GM10266 (cell line): ENCODE measurements at regions not wholly inside any gene's neighbourhood (a gene's known extent, or its start where the extent isn't known, plus 50 kb on each side); places are given as distances from the start of the nearest gene placed in this dataset.

Experiments
- DNase-seq: peaks from one replicate; pipeline ENCODE4 v3.0.0; 2012; ENCODE audit errors: extremely low spot score
- CTCF ChIP-seq: IDR thresholded peaks from 2 replicates; pipeline ENCODE4 v1.5.1; 2012; ENCODE audit warnings: mild to moderate bottlenecking, low read depth; ENCODE audit not compliant: control insufficient read depth, insufficient read depth; ENCODE audit errors: missing control alignments

GRCh38 chr10:101291331-101292193 lies 62.3 kb upstream of the LBX1 start:
- DNase-seq = peak; percentile 83
- TF ChIP-seq CTCF = peak; percentile 55

DNA sequence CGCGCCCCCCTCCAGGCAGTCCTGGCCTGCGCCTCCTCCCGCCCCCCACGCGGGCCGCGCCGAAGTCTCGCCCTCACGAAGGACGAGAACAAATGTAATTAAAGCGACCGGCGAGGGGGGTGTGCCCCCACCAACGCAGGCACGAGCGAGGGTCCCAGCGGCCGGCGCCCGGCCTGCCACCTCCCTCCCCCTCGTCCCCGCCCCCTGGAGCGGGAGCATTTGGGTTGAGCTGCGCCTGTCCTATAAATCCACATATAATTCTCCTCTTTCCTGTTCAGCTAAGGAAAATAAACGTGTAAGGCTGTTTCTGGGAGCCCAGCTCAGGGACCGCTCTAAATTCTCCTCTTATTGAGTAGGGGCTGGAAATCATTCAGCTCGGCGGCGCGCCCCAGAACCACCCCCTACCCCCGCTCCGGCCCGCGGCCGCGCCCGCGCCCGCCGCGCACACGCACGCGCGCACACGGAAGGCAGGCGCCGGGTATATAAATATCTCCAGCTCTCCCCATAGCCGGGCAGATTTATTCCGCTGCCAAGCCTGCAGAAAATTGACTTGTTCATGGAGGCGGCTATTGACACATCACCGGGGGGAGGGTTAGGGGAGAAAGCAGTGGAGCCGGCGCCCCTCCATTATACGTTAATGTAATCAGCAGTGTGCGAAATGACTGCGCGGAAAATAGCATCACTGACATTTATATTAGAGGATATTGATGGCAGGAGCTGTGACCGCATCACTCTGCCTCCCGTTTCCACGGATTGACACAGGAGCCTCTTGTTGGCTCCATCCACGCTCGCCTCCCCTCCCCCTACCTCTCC lies 61.6 kb upstream of the BTRC start:
- no peak for TF ChIP-seq CTCF
- DNase-seq = no peak

GRCh38 chr10:101293007-101293723 lies 60.8 kb upstream of the BTRC start:
- no peak for TF ChIP-seq CTCF
- no peak for DNase-seq

- TF ChIP-seq CTCF = no peak
- no peak for DNase-seq
Observed at GRCh38 chr10:101294109-101294508, 59.9 kb upstream of the BTRC start.

DNA sequence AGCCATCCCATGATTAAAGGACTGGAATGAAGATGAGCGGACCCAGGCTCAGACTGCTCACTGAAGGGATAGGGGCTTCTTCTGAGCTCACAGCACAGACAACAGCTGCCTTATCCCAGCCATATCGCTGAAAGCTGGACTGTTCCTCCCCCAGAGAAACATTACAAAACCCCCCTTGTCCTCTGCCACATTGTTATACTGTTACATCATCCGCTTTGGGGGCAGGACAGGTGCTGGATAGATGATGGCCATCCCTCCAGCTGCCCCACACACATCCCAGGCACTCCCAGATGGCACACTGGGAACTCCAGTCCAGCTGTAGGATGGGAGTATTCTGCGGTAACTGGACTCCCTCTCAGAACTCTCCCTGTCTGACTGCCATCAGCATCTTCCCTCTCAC lies 58.7 kb upstream of the BTRC start:
- DNase-seq = no peak
- TF ChIP-seq CTCF = no peak

GRCh38 chr10:101297901-101298486 lies 56.0 kb upstream of the BTRC start:
- peak; percentile 82 for DNase-seq
- TF ChIP-seq CTCF = peak; percentile 86
